H9 (cell line): ENCODE measurements at regions not wholly inside any gene's neighbourhood (a gene's known extent, or its start where the extent isn't known, plus 50 kb on each side); places are given as distances from the start of the nearest gene placed in this dataset.

ENCODE experiments used
- DNase-seq: peaks from one replicate; pipeline ENCODE4 v3.0.0-alpha.2; 2017
- H2AFZ ChIP-seq: one replicate; pipeline ENCODE4 v1.6.1; 2013; ENCODE audit warnings: mild to moderate bottlenecking, low read length, control low read depth, moderate library complexity
- H2AK5ac ChIP-seq: 2 replicates; pipeline ENCODE4 v1.6.1; 2013; ENCODE audit warnings: low read length, control low read depth, mixed read lengths; ENCODE audit not compliant: insufficient read length
- H2BK120ac ChIP-seq: one replicate; pipeline ENCODE4 v1.6.1; 2013; ENCODE audit warnings: low read depth, mild to moderate bottlenecking, low read length, control low read depth, inconsistent platforms; ENCODE audit not compliant: poor library complexity, severe bottlenecking
- H2BK12ac ChIP-seq: 2 replicates; pipeline ENCODE4 v1.6.1; 2013; ENCODE audit warnings: low read length, control low read depth, mixed read lengths, low read depth; ENCODE audit not compliant: insufficient read length
- H2BK15ac ChIP-seq: 2 replicates; pipeline ENCODE4 v1.6.1; 2013; ENCODE audit warnings: low read depth, low read length, control low read depth
- H2BK20ac ChIP-seq: one replicate; pipeline ENCODE4 v1.6.1; 2013; ENCODE audit warnings: low read depth, mild to moderate bottlenecking, low read length, control low read depth, inconsistent platforms; ENCODE audit not compliant: poor library complexity, severe bottlenecking
- H2BK5ac ChIP-seq: 2 replicates; pipeline ENCODE4 v1.6.1; 2013; ENCODE audit warnings: low read length, control low read depth, mixed read lengths; ENCODE audit not compliant: insufficient read length
- H3K14ac ChIP-seq: 2 replicates; pipeline ENCODE4 v1.6.1; 2013; ENCODE audit warnings: low read length, control low read depth; ENCODE audit not compliant: insufficient read depth
- H3K18ac ChIP-seq: 2 replicates; pipeline ENCODE4 v1.6.1; 2013; ENCODE audit warnings: low read depth, mild to moderate bottlenecking, mixed read lengths, low read length, control low read depth; ENCODE audit not compliant: insufficient read length
- H3K23ac ChIP-seq: 2 replicates; pipeline ENCODE4 v1.6.1; 2013; ENCODE audit warnings: low read length, control low read depth, mixed read lengths, low read depth; ENCODE audit not compliant: insufficient read length
- H3K23me2 ChIP-seq: 2 replicates; pipeline ENCODE4 v1.6.1; 2013; ENCODE audit warnings: low read depth, mild to moderate bottlenecking, mixed read lengths, low read length, control low read depth; ENCODE audit not compliant: insufficient read length, poor library complexity, severe bottlenecking
- H3K27ac ChIP-seq: 2 replicates; pipeline ENCODE4 v1.5.1; 2013; ENCODE audit warnings: low read length, control low read depth, mixed read lengths, low read depth; ENCODE audit not compliant: insufficient read length
- H3K27me3 ChIP-seq: 2 replicates; pipeline ENCODE4 v1.6.1; 2013; ENCODE audit warnings: low read length, control low read depth, inconsistent platforms; ENCODE audit not compliant: insufficient read depth
- H3K4ac ChIP-seq: 2 replicates; pipeline ENCODE4 v1.6.1; 2013; ENCODE audit warnings: low read depth, mild to moderate bottlenecking, control low read depth, inconsistent platforms, low read length, moderate library complexity
- H3K4me1 ChIP-seq: 2 replicates; pipeline ENCODE4 v1.6.1; 2013; ENCODE audit warnings: low read length, control low read depth, inconsistent platforms; ENCODE audit not compliant: insufficient read depth
- H3K4me2 ChIP-seq: 2 replicates; pipeline ENCODE4 v1.6.1; 2013; ENCODE audit warnings: low read length, control low read depth, mixed read lengths; ENCODE audit not compliant: insufficient read length, insufficient read depth
- H3K56ac ChIP-seq: 2 replicates; pipeline ENCODE4 v1.6.1; 2013; ENCODE audit warnings: low read depth, mild to moderate bottlenecking, mixed read lengths, low read length, control low read depth; ENCODE audit not compliant: insufficient read length
- H3K79me1 ChIP-seq: 2 replicates; pipeline ENCODE4 v1.6.1; 2013; ENCODE audit warnings: low read depth, mild to moderate bottlenecking, moderate library complexity, low read length, control low read depth, inconsistent platforms; ENCODE audit not compliant: insufficient read depth, poor library complexity, severe bottlenecking
- H3K79me2 ChIP-seq: 2 replicates; pipeline ENCODE4 v1.6.1; 2013; ENCODE audit warnings: low read length, control low read depth, inconsistent platforms; ENCODE audit not compliant: insufficient read depth
- H3K9ac ChIP-seq: 2 replicates; pipeline ENCODE4 v1.6.1; 2013; ENCODE audit warnings: low read length, control low read depth, mixed read lengths; ENCODE audit not compliant: insufficient read length; ENCODE audit errors: extremely low read depth
- H3K9me3 ChIP-seq: one replicate; pipeline ENCODE4 v1.6.1; 2013; ENCODE audit warnings: low read depth, low read length, inconsistent platforms; ENCODE audit not compliant: control insufficient read depth
- H3T11ph ChIP-seq: one replicate; pipeline ENCODE4 v1.6.1; 2013; ENCODE audit warnings: mild to moderate bottlenecking, low read length, control low read depth, inconsistent platforms
- H4K20me1 ChIP-seq: one replicate; pipeline ENCODE4 v1.6.1; 2013; ENCODE audit not compliant: control insufficient read depth, insufficient read length, insufficient read depth
- H4K5ac ChIP-seq: 2 replicates; pipeline ENCODE4 v1.6.1; 2013; ENCODE audit warnings: low read depth, mild to moderate bottlenecking, mixed read lengths, low read length, control low read depth; ENCODE audit not compliant: insufficient read length
- H4K8ac ChIP-seq: replicated peaks from 2 replicates; pipeline ENCODE4 v1.6.1; 2013; ENCODE audit warnings: low read length, control low read depth, mixed read lengths, low read depth; ENCODE audit not compliant: insufficient read length
- H4K91ac ChIP-seq: 2 replicates; pipeline ENCODE4 v1.6.1; 2013; ENCODE audit warnings: low read depth, mild to moderate bottlenecking, moderate library complexity, mixed read lengths, low read length, control low read depth; ENCODE audit not compliant: insufficient read length
- H3K27ac Mint-ChIP-seq, 3 experiments: 2 replicates in 2 of 3; 3 replicates in 1 of 3; pipeline ENCODE4 v1.8.0; 2020 to 2021; ENCODE audit warnings: mixed read lengths in 3 of 3, mild to moderate bottlenecking in 1 of 3, moderate library complexity in 1 of 3
- H3K27me3 Mint-ChIP-seq: 2 replicates; pipeline ENCODE4 v1.8.0; 2021; ENCODE audit warnings: low read depth, mild to moderate bottlenecking, moderate library complexity, mixed read lengths
- H3K36me3 Mint-ChIP-seq, 3 experiments: 2 replicates in 2 of 3; 3 replicates in 1 of 3; pipeline ENCODE4 v1.8.0; 2020 to 2021; ENCODE audit warnings: low read depth in 3 of 3, mixed read lengths in 3 of 3; ENCODE audit not compliant: insufficient read depth in 1 of 3
- H3K4me1 Mint-ChIP-seq, 2 experiments: 2 replicates each; pipeline ENCODE4 v1.8.0; 2020; ENCODE audit warnings: mixed read lengths in 2 of 2
- H3K4me3 Mint-ChIP-seq, 2 experiments: 2 replicates in 1 of 2; 3 replicates in 1 of 2; pipeline ENCODE4 v1.8.0; 2020 to 2021; ENCODE audit warnings: mild to moderate bottlenecking in 2 of 2, mixed read lengths in 2 of 2, moderate library complexity in 1 of 2
- H3K9me3 Mint-ChIP-seq, 2 experiments: 2 replicates in 1 of 2; 3 replicates in 1 of 2; pipeline ENCODE4 v1.8.0; 2020; ENCODE audit warnings: mild to moderate bottlenecking in 2 of 2, mixed read lengths in 2 of 2, moderate library complexity in 1 of 2
- WGBS: extraction: QIAGEN DNeasy Blood & Tissue Kit; methylation state at CpG from one replicate; pipeline ENCODE4 v1.1.7; 2013; ENCODE audit warnings: missing lambda C conversion rate, low lambda C conversion rate, mixed read lengths; ENCODE audit not compliant: insufficient read length; ENCODE audit errors: extremely low coverage; 5-methylcytosine and 5-hydroxymethylcytosine counted together
- TF ChIP-seq, protein P1 (sequence below): fragments of 200-600 bp; sonication (generic); conservative IDR thresholded peaks from 3 replicates; pipeline ENCODE4 v1.8.0; 2021; ENCODE audit warnings: antibody characterized with exemption, mild to moderate bottlenecking

DNA sequence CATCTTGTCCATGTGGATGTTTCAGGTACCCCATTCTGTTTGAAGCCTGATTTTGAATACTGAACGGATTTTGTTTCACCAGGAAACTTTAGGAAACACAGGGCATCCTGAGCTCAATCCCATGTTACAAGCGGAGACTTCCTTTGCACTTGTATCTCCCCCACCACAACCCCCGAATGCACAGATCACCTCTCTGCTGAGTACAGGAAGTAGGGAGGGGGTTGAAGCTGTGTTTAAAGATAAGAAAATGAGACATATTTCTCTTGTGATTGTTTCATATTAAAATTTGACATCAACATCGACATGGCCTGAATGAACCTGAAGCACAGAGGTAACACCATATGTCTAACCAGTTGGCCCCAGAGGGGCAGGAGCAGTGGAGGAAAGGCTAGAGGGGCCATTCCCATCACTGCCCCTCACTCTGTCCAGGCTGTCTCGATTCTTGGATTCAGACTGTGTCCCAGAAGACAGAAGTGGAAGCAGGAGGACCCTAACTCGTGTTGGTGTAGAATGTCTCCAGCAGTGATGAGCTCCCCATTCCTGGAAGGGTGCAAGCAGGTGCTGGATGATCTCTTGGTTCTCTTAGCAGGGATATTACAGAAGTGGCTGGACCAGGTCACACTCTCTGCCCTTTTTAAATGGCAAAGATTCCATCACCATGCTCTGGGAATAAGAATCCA is 59.6 kb upstream of the IQSEC1 start:
- no peak overlapping the region for H2AK5ac ChIP-seq
- Mint-ChIP-seq H3K36me3 (no peaks in the 10 kb centered on the region), H3K27ac (no peak overlapping the region; a peak in 1 of 7 replicates), H3K4me1 (peaks cover 3 to 10% of the 10 kb centered on the region in 2 experiments; a peak in 3 of 4 replicates), H3K27me3 (no peaks in the 10 kb centered on the region), H3K4me3 (no peak overlapping the region), H3K9me3 (no peaks in the 10 kb centered on the region)
- H3K79me1 ChIP-seq = no peaks in the 10 kb centered on the region
- H4K8ac ChIP-seq = no peak overlapping the region
- H3T11ph ChIP-seq = no peak overlapping the region
- no peak overlapping the region for H2BK20ac ChIP-seq
- no peak overlapping the region for H3K4me2 ChIP-seq
- H3K27ac ChIP-seq = no peak overlapping the region
- no peak for DNase-seq
- H3K18ac ChIP-seq = no peak overlapping the region
- H3K23ac ChIP-seq = no peak overlapping the region
- no peak overlapping the region for H2BK120ac ChIP-seq
- no peaks in the 10 kb centered on the region for H3K9me3 ChIP-seq
- no peak overlapping the region for H3K14ac ChIP-seq
- no peak overlapping the region for H3K56ac ChIP-seq
- no peak overlapping the region for H4K5ac ChIP-seq
- no CpG with 5 or more reads among the region's 6 CpGs for WGBS
- H2BK15ac ChIP-seq = no peak overlapping the region
- H2BK12ac ChIP-seq = no peak overlapping the region
- no peak overlapping the region for H2AFZ ChIP-seq
- no peak overlapping the region for H3K4ac ChIP-seq
- H3K23me2 ChIP-seq = no peaks in the 10 kb centered on the region
- H3K4me1 ChIP-seq = no peaks in the 10 kb centered on the region
- TF ChIP-seq, protein P1, sequence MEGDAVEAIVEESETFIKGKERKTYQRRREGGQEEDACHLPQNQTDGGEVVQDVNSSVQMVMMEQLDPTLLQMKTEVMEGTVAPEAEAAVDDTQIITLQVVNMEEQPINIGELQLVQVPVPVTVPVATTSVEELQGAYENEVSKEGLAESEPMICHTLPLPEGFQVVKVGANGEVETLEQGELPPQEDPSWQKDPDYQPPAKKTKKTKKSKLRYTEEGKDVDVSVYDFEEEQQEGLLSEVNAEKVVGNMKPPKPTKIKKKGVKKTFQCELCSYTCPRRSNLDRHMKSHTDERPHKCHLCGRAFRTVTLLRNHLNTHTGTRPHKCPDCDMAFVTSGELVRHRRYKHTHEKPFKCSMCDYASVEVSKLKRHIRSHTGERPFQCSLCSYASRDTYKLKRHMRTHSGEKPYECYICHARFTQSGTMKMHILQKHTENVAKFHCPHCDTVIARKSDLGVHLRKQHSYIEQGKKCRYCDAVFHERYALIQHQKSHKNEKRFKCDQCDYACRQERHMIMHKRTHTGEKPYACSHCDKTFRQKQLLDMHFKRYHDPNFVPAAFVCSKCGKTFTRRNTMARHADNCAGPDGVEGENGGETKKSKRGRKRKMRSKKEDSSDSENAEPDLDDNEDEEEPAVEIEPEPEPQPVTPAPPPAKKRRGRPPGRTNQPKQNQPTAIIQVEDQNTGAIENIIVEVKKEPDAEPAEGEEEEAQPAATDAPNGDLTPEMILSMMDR = no peak
- no peaks in the 10 kb centered on the region for H3K27me3 ChIP-seq
- H2BK5ac ChIP-seq = no peak overlapping the region
- no peak overlapping the region for H4K91ac ChIP-seq
- H3K79me2 ChIP-seq = no peaks in the 10 kb centered on the region
- H4K20me1 ChIP-seq = no peaks in the 10 kb centered on the region
- no peak overlapping the region for H3K9ac ChIP-seq
